ENCODE measurements at regions not wholly inside any gene's neighbourhood (a gene's known extent, or its start where the extent isn't known, plus 50 kb on each side); places are given as distances from the start of the nearest gene placed in this dataset.

DNA sequence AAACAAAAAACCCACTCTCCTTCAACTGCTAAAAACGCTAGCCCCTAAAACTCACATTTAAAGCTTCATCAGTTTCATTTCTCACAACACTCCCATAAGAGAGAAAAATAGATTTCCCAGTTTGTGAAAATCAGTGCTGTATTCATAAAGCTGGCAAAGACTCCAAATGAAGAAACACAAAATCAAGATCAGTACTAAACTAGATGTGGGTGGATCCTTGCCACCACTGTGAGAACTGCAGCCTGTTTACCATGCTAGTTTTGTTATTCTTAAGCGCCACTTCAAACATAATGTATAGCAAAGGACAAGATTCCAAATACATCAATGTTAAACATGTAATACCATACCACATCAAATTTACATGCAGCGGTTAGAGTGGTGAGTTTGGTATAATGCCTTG lies 104.5 kb upstream of the CCDC150 start:
- WGBS (ENCODE audit: insufficient coverage, low coverage, missing lambda C conversion rate), result 10% methylated on average over 3 of the region's 3 CpGs
- ChIA-PET CTCF (ENCODE audit: low intra/inter-chr PET ratio) (no interaction called here), POLR2A (no interaction called here)
- in situ Hi-C loops (cut with MboI) (no loop called here), intact Hi-C loops (cut with micrococcal nuclease) (no loop called here)
- BruUV-seq (replicated peaks), result no TSS peak
- Histone ChIP-seq H3K36me3 (ENCODE audit: control insufficient read depth, insufficient read depth, low read length) (no peaks in the 10 kb centered on the region), H3K4me2 (ENCODE audit: insufficient read depth, low read length) (no peak overlapping the region), H3K9ac (ENCODE audit: insufficient read depth in 1 of 2, low read depth in 2 of 2, low read length in 2 of 2) (no peak overlapping the region), H3K9me1 (ENCODE audit: control insufficient read depth, insufficient read depth, low read length) (no peaks in the 10 kb centered on the region), H3K4me3 (no peak overlapping the region), H2AFZ (ENCODE audit: low read depth, low read length) (no peak overlapping the region), H3K27ac (ENCODE audit: extremely low read depth, low read depth, low read length) (no peak overlapping the region), H3K79me2 (ENCODE audit: control insufficient read depth, insufficient read depth, low read length) (no peaks in the 10 kb centered on the region), H3K9me3 (replicated peaks; ENCODE audit: control insufficient read depth, insufficient read depth, low read depth, low read length) (no peaks in the 10 kb centered on the region), H4K20me1 (replicated peaks; ENCODE audit: control insufficient read depth, insufficient read depth, low read length) (no peaks in the 10 kb centered on the region), H3K4me1 (replicated peaks in 1 of 2; ENCODE audit: control insufficient read depth in 2 of 2, insufficient read depth in 2 of 2, low read length in 2 of 2) (no peaks in the 10 kb centered on the region), H3K27me3 (ENCODE audit: control insufficient read depth in 2 of 2, insufficient read depth in 2 of 2, low read length in 2 of 2) (peaks cover 0 to 2% of the 10 kb centered on the region in 2 experiments; a peak in 1 of 5 replicates)
- no peak for ATAC-seq
- no peak for DNase-seq (ENCODE audit: extremely low read depth in 1 of 4, low spot score in 3 of 4)
- no peak for TF ChIP-seq ZNF76 (CRISPR knock-in tag; IDR thresholded peaks at IDR 0.05; ENCODE audit: borderline replicate concordance)
- no peak for TF ChIP-seq SNIP1 (IDR thresholded peaks at IDR 0.05; ENCODE audit: low read depth)
- no peak for TF ChIP-seq PCBP1 (IDR thresholded peaks at IDR 0.05; ENCODE audit: low read depth, low read length, poor library complexity, severe bottlenecking)
- TF ChIP-seq TGIF2 (CRISPR knock-in tag; IDR thresholded peaks at IDR 0.05), result no peak
- no peak for TF ChIP-seq SUPT5H (IDR thresholded peaks at IDR 0.05)
- no peak for TF ChIP-seq SPI1 (IDR thresholded peaks at IDR 0.05; ENCODE audit: borderline replicate concordance, low read depth, low read length)
- no peak for TF ChIP-seq HDAC2 (IDR thresholded peaks at IDR 0.05)
- no peak for TF ChIP-seq NR3C1 (CRISPR knock-in tag; IDR thresholded peaks at IDR 0.05)
- no peak for TF ChIP-seq ZNF133 (CRISPR knock-in tag; IDR thresholded peaks at IDR 0.05)
- no peak for TF ChIP-seq ZKSCAN1 (IDR thresholded peaks at IDR 0.05; ENCODE audit: low read depth, low read length)
- no peak for TF ChIP-seq ZBTB7A (IDR thresholded peaks at IDR 0.05; ENCODE audit: borderline replicate concordance, control insufficient read depth, low read depth, low read length)
- TF ChIP-seq XRCC4 (IDR thresholded peaks at IDR 0.05; ENCODE audit: extremely low read depth, insufficient read depth, insufficient read length), result no peak
- no peak for TF ChIP-seq ZNF668 (CRISPR knock-in tag; IDR thresholded peaks at IDR 0.05)
- no peak for TF ChIP-seq MAFG (tag; conservative IDR thresholded peaks at IDR 0.05)
- TF ChIP-seq, protein P1, sequence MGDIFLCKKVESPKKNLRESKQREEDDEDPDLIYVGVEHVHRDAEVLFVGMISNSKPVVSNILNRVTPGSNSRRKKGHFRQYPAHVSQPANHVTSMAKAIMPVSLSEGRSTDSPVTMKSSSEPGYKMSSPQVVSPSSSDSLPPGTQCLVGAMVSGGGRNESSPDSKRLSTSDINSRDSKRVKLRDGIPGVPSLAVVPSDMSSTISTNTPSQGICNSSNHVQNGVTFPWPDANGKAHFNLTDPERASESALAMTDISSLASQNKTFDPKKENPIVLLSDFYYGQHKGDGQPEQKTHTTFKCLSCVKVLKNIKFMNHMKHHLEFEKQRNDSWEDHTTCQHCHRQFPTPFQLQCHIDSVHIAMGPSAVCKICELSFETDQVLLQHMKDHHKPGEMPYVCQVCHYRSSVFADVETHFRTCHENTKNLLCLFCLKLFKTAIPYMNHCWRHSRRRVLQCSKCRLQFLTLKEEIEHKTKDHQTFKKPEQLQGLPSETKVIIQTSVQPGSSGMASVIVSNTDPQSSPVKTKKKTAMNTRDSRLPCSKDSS (IDR thresholded peaks at IDR 0.05; ENCODE audit: low read depth, partially characterized antibody), result no peak
- TF ChIP-seq, protein P2, sequence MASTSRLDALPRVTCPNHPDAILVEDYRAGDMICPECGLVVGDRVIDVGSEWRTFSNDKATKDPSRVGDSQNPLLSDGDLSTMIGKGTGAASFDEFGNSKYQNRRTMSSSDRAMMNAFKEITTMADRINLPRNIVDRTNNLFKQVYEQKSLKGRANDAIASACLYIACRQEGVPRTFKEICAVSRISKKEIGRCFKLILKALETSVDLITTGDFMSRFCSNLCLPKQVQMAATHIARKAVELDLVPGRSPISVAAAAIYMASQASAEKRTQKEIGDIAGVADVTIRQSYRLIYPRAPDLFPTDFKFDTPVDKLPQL (IDR thresholded peaks at IDR 0.05; ENCODE audit: extremely low read depth, insufficient read length), result no peak
- TF ChIP-seq THRAP3 (IDR thresholded peaks at IDR 0.05; ENCODE audit: borderline replicate concordance), result no peak
- no peak for TF ChIP-seq TOE1 (IDR thresholded peaks at IDR 0.05; ENCODE audit: borderline replicate concordance)
- TF ChIP-seq TOE1 (CRISPR knock-in tag; IDR thresholded peaks at IDR 0.05; ENCODE audit: borderline replicate concordance, low read depth), result no peak
- TF ChIP-seq ZFX (CRISPR knock-in tag; IDR thresholded peaks at IDR 0.05), result no peak
- no peak for TF ChIP-seq TBL1XR1 (IDR thresholded peaks at IDR 0.05; ENCODE audit: low read length in 2 of 2)
- FAIRE-seq, result no peak
